NCI-H526 (cell line): ENCODE measurements at regions not wholly inside any gene's neighbourhood (a gene's known extent, or its start where the extent isn't known, plus 50 kb on each side); places are given as distances from the start of the nearest gene placed in this dataset.

ENCODE experiments used
- DNase-seq, 2 experiments: peaks; one replicate each; lab custom pipeline; 2025; lab: John Stamatoyannopoulos, UW

GRCh38 chr12:74816398-74817175 is 279.0 kb downstream of the ATXN7L3B start:
- DNase-seq, result no peak

GRCh38 chr12:74817499-74817898 is 279.9 kb downstream of the ATXN7L3B start:
- DNase-seq, result no peak

GRCh38 chr12:74818412-74818811 is 280.8 kb downstream of the ATXN7L3B start:
- no peak for DNase-seq

GRCh38 chr12:74820324-74820723 is 282.7 kb downstream of the ATXN7L3B start:
- no peak for DNase-seq

GRCh38 chr12:74836567-74836966 is 298.9 kb downstream of the ATXN7L3B start:
- DNase-seq, result no peak

GRCh38 chr12:74846116-74846515 is 308.5 kb downstream of the ATXN7L3B start:
- no peak for DNase-seq

GRCh38 chr12:74847169-74847568 is 309.5 kb downstream of the ATXN7L3B start:
- DNase-seq, result no peak

- no peak for DNase-seq
Observed at GRCh38 chr12:74848006-74848405, 310.4 kb downstream of the ATXN7L3B start.

GRCh38 chr12:74849801-74850200 is 312.2 kb downstream of the ATXN7L3B start:
- DNase-seq, result no peak

GRCh38 chr12:74871817-74872216 is 334.2 kb downstream of the ATXN7L3B start:
- DNase-seq, result no peak

GRCh38 chr12:74885775-74886174 is 323.9 kb downstream of the KCNC2 start:
- no peak for DNase-seq

- DNase-seq, result no peak
Observed at GRCh38 chr12:74889073-74889472, 320.6 kb downstream of the KCNC2 start.

- no peak for DNase-seq
Observed at GRCh38 chr12:74889563-74890236, 319.9 kb downstream of the KCNC2 start.

GRCh38 chr12:74890237-74890599 is 319.4 kb downstream of the KCNC2 start:
- no peak for DNase-seq

- no peak for DNase-seq
Observed at GRCh38 chr12:74891083-74891668, 318.5 kb downstream of the KCNC2 start.

- no peak for DNase-seq
Observed at GRCh38 chr12:74892057-74892633, 317.5 kb downstream of the KCNC2 start.

- DNase-seq, result no peak
Observed at GRCh38 chr12:74896186-74896585, 313.5 kb downstream of the KCNC2 start.

- no peak for DNase-seq
Observed at GRCh38 chr12:74897425-74898211, 312.0 kb downstream of the KCNC2 start.

GRCh38 chr12:74899031-74899829 is 310.4 kb downstream of the KCNC2 start:
- no peak for DNase-seq

GRCh38 chr12:74900232-74900631 is 309.4 kb downstream of the KCNC2 start:
- DNase-seq, result no peak

GRCh38 chr12:74903522-74903921 is 306.1 kb downstream of the KCNC2 start:
- no peak for DNase-seq
